Neural cell (in vitro differentiated cells): ENCODE measurements at regions not wholly inside any gene's neighbourhood (a gene's known extent, or its start where the extent isn't known, plus 50 kb on each side); places are given as distances from the start of the nearest gene placed in this dataset.

Source experiments
- H2AFZ ChIP-seq: fragments of 200-600, 300-800 bp; sonication (generic), shearing (Covaris generic); 2 replicates; pipeline ENCODE4 v1.6.0; 2014; ENCODE audit warnings: low read depth, mild to moderate bottlenecking, antibody characterized with exemption, low read length, moderate library complexity
- H3F3A ChIP-seq: fragments of 200-600 bp; shearing (Covaris generic); 2 replicates; pipeline ENCODE4 v1.6.1; 2016; ENCODE audit warnings: mild to moderate bottlenecking, moderate library complexity, mixed read lengths, antibody characterized with exemption, low read length; ENCODE audit not compliant: insufficient read depth, poor library complexity, severe bottlenecking
- H3K27ac ChIP-seq: fragments of 200-600, 300-800 bp; sonication (generic), shearing (Covaris generic); 2 replicates; pipeline ENCODE4 v1.5.1; 2014; ENCODE audit warnings: mild to moderate bottlenecking, low read length, moderate library complexity
- H3K27me3 ChIP-seq: fragments of 300-800, 200-600 bp; sonication (generic), shearing (Covaris generic); 2 replicates; pipeline ENCODE4 v1.6.0; 2014; ENCODE audit warnings: mild to moderate bottlenecking, low read depth, low read length, moderate library complexity; ENCODE audit not compliant: insufficient read depth
- H3K36me3 ChIP-seq: fragments of 300-800, 200-600 bp; sonication (generic), shearing (Covaris generic); 2 replicates; pipeline ENCODE4 v1.5.1; 2014; ENCODE audit warnings: mild to moderate bottlenecking, antibody characterized with exemption, low read length, moderate library complexity; ENCODE audit not compliant: insufficient read depth
- H3K4me2 ChIP-seq: fragments of 300-800, 200-600 bp; sonication (generic), shearing (Covaris generic); 2 replicates; pipeline ENCODE4 v1.6.0; 2014; ENCODE audit warnings: mild to moderate bottlenecking, low read length
- H3K4me3 ChIP-seq: fragments of 300-800, 200-600 bp; sonication (generic), shearing (Covaris generic); 2 replicates; pipeline ENCODE4 v1.5.1; 2014; ENCODE audit warnings: mild to moderate bottlenecking, low read length, moderate library complexity
- H3K79me2 ChIP-seq: fragments of 200-600 bp; shearing (Covaris generic); replicated peaks from 2 replicates; pipeline ENCODE4 v1.6.0; 2014; ENCODE audit warnings: mild to moderate bottlenecking, low read length, moderate library complexity; ENCODE audit not compliant: insufficient read depth
- H3K9ac ChIP-seq: fragments of 300-800, 200-600 bp; sonication (generic), shearing (Covaris generic); 2 replicates; pipeline ENCODE4 v1.6.1; 2016; ENCODE audit warnings: mild to moderate bottlenecking, low read length, mixed read lengths
- H3K9me2 ChIP-seq: fragments of 200-600 bp; shearing (Covaris generic); 2 replicates; pipeline ENCODE4 v1.6.1; 2016; ENCODE audit warnings: mild to moderate bottlenecking, low read length, mixed read lengths; ENCODE audit not compliant: insufficient read depth
- H3K9me3 ChIP-seq: fragments of 200-600, 300-800 bp; sonication (generic), shearing (Covaris generic); 2 replicates; pipeline ENCODE4 v1.6.1; 2016; ENCODE audit warnings: mild to moderate bottlenecking, mixed run types, low read length, moderate library complexity, mixed read lengths
- H4K20me1 ChIP-seq: fragments of 200-600 bp; shearing (Covaris generic); 2 replicates; pipeline ENCODE4 v1.6.1; 2016; ENCODE audit warnings: mild to moderate bottlenecking, mixed run types; ENCODE audit not compliant: insufficient read depth
- CTCF ChIP-seq: fragments of 450-650 bp; IDR thresholded peaks from 2 replicates; pipeline ENCODE4 v1.5.1; 2014; ENCODE audit warnings: antibody characterized with exemption, mild to moderate bottlenecking, moderate library complexity; ENCODE audit not compliant: poor library complexity, severe bottlenecking
- EP300 ChIP-seq: fragments of 450-650 bp; conservative IDR thresholded peaks from 2 replicates; pipeline ENCODE4 v1.6.1; 2014; ENCODE audit warnings: antibody characterized with exemption, mild to moderate bottlenecking, moderate library complexity; ENCODE audit not compliant: poor library complexity, severe bottlenecking
- EZH2 ChIP-seq: fragments of 200-600, 300-800 bp; shearing (Covaris generic), sonication (generic); IDR thresholded peaks from 2 replicates; pipeline ENCODE4 v1.6.1; 2014; ENCODE audit warnings: antibody characterized with exemption, low read length, borderline replicate concordance, mild to moderate bottlenecking; ENCODE audit not compliant: insufficient read depth, poor library complexity, severe bottlenecking
- POLR2AphosphoS5 ChIP-seq: IDR thresholded peaks from 2 replicates; pipeline ENCODE4 v1.6.1; 2012
- RAD21 ChIP-seq: fragments of 450-650 bp; conservative IDR thresholded peaks from 2 replicates; pipeline ENCODE4 v1.6.1; 2014; ENCODE audit warnings: antibody characterized with exemption, mild to moderate bottlenecking, moderate library complexity
- REST ChIP-seq: IDR thresholded peaks from 2 replicates; pipeline ENCODE4 v1.6.1; 2012; ENCODE audit warnings: borderline replicate concordance
- SMC3 ChIP-seq: fragments of 450-650 bp; conservative IDR thresholded peaks from 2 replicates; pipeline ENCODE4 v1.6.1; 2014; ENCODE audit warnings: antibody characterized with exemption, mild to moderate bottlenecking, moderate library complexity; ENCODE audit not compliant: poor library complexity
- TAF1 ChIP-seq: IDR thresholded peaks from 2 replicates; pipeline ENCODE4 v1.6.1; 2012; ENCODE audit warnings: low read depth

GRCh38 chr2:226451486-226451885 is 348.1 kb downstream of the IRS1 start:
- no peaks in the 10 kb centered on the region for H3K9me2 ChIP-seq
- H3K27ac ChIP-seq, result no peak overlapping the region
- no peak overlapping the region for H2AFZ ChIP-seq
- H4K20me1 ChIP-seq, result no peaks in the 10 kb centered on the region
- H3K36me3 ChIP-seq, result no peaks in the 10 kb centered on the region
- no peaks in the 10 kb centered on the region for H3K79me2 ChIP-seq
- H3K27me3 ChIP-seq, result no peaks in the 10 kb centered on the region
- no peak overlapping the region for H3K4me2 ChIP-seq
- no peak overlapping the region for H3K4me3 ChIP-seq
- TF ChIP-seq SMC3 (no peak), RAD21 (no peak), POLR2AphosphoS5 (no peak)
- H3K9me3 ChIP-seq, result no peaks in the 10 kb centered on the region
- no peaks in the 10 kb centered on the region for H3F3A ChIP-seq
- H3K9ac ChIP-seq, result no peak overlapping the region

- Histone ChIP-seq H3F3A (no peaks in the 10 kb centered on the region), H3K79me2 (no peaks in the 10 kb centered on the region), H3K27me3 (no peaks in the 10 kb centered on the region), H3K27ac (no peak overlapping the region), H4K20me1 (no peaks in the 10 kb centered on the region), H3K4me3 (no peak overlapping the region), H2AFZ (no peak overlapping the region), H3K9me2 (no peaks in the 10 kb centered on the region), H3K4me2 (no peak overlapping the region), H3K36me3 (no peaks in the 10 kb centered on the region), H3K9me3 (no peaks in the 10 kb centered on the region), H3K9ac (no peak overlapping the region)
- TF ChIP-seq EP300 (no peak), TAF1 (no peak)
Observed at GRCh38 chr2:226450141-226450540, 349.5 kb downstream of the IRS1 start.

- H3K79me2 ChIP-seq, result no peaks in the 10 kb centered on the region
- H3K9me2 ChIP-seq, result no peaks in the 10 kb centered on the region
- H3K27me3 ChIP-seq, result no peaks in the 10 kb centered on the region
- no peaks in the 10 kb centered on the region for H3F3A ChIP-seq
- H3K27ac ChIP-seq, result no peak overlapping the region
- no peak overlapping the region for H3K9ac ChIP-seq
- no peaks in the 10 kb centered on the region for H3K36me3 ChIP-seq
- H3K4me2 ChIP-seq, result no peak overlapping the region
- H3K4me3 ChIP-seq, result no peak overlapping the region
- no peaks in the 10 kb centered on the region for H3K9me3 ChIP-seq
- no peak overlapping the region for H2AFZ ChIP-seq
- no peaks in the 10 kb centered on the region for H4K20me1 ChIP-seq
- TF ChIP-seq SMC3, result no peak
- TF ChIP-seq EZH2, result no peak
- no peak for TF ChIP-seq CTCF
- TF ChIP-seq TAF1, result no peak
- TF ChIP-seq REST, result no peak
- no peak for TF ChIP-seq POLR2AphosphoS5
Observed at GRCh38 chr2:226447338-226448300, 352.0 kb downstream of the IRS1 start.
